ENCODE measurements at regions not wholly inside any gene's neighbourhood (a gene's known extent, or its start where the extent isn't known, plus 50 kb on each side); places are given as distances from the start of the nearest gene placed in this dataset.

- Histone ChIP-seq H3K36me3 (ENCODE audit: control insufficient read depth in 4 of 4, insufficient read depth in 4 of 4, low read length in 3 of 4) (no peaks in the 10 kb centered on the region), H3K4me3 (ENCODE audit: control insufficient read depth in 1 of 7, extremely low read depth in 1 of 7, insufficient read depth in 4 of 7, low read depth in 2 of 7, low read length in 6 of 7) (no peak overlapping the region), H3K27ac (ENCODE audit: insufficient read depth in 1 of 2, low read depth in 1 of 2, low read length in 2 of 2, poor library complexity in 1 of 2, severe bottlenecking in 2 of 2) (no peak overlapping the region), H3K4me1 (ENCODE audit: control extremely low read depth in 1 of 4, control insufficient read depth in 4 of 4, insufficient read depth in 4 of 4, low read length in 3 of 4) (peaks cover 0 to 13% (median 2%) of the 10 kb centered on the region in 4 experiments), H3K27me3 (replicated peaks in 2 of 5; ENCODE audit: control insufficient read depth in 4 of 5, insufficient read depth in 5 of 5, low read length in 4 of 5) (peaks cover 0 to 2% (median 0%) of the 10 kb centered on the region in 5 experiments), H3K9me3 (ENCODE audit: control extremely low read depth in 1 of 5, control insufficient read depth in 4 of 5, insufficient read depth in 2 of 5, low read depth in 1 of 5, low read length in 4 of 5) (no peaks in the 10 kb centered on the region)
- CTCF ChIA-PET: interaction anchor here (1.0 to 7.1 kb wide), 5 partner anchors 10 to 228 kb away, joined by 3 to 44 read pairs (median 3); no protein-coding TSS in a partner anchor
- POLR2A ChIA-PET: no interaction called here
- no peak for DNase-seq
- 94% methylated on average over 6 of the region's 6 CpGs for WGBS (ENCODE audit: insufficient coverage)
Measured at GRCh38 chr2:121129692-121130091, 155.3 kb downstream of the TFCP2L1 start.

- Histone ChIP-seq H3K27ac (ENCODE audit: insufficient read depth in 1 of 2, low read depth in 1 of 2, low read length in 2 of 2, poor library complexity in 1 of 2, severe bottlenecking in 2 of 2) (no peak overlapping the region), H3K9me3 (ENCODE audit: control extremely low read depth in 1 of 5, control insufficient read depth in 4 of 5, insufficient read depth in 2 of 5, low read depth in 1 of 5, low read length in 4 of 5) (no peaks in the 10 kb centered on the region), H3K4me3 (ENCODE audit: control insufficient read depth in 1 of 7, extremely low read depth in 1 of 7, insufficient read depth in 4 of 7, low read depth in 2 of 7, low read length in 6 of 7) (no peak overlapping the region), H3K4me1 (ENCODE audit: control extremely low read depth in 1 of 4, control insufficient read depth in 4 of 4, insufficient read depth in 4 of 4, low read length in 3 of 4) (peaks cover 0 to 13% (median 2%) of the 10 kb centered on the region in 4 experiments), H3K36me3 (ENCODE audit: control insufficient read depth in 4 of 4, insufficient read depth in 4 of 4, low read length in 3 of 4) (no peaks in the 10 kb centered on the region), H3K27me3 (replicated peaks in 2 of 5; ENCODE audit: control insufficient read depth in 4 of 5, insufficient read depth in 5 of 5, low read length in 4 of 5) (peaks cover 0 to 2% (median 0%) of the 10 kb centered on the region in 5 experiments)
- CTCF ChIA-PET: interaction anchor here (0.9 to 7.1 kb wide), 4 partner anchors 12 to 225 kb away, joined by 3 to 44 read pairs (median 3); no protein-coding TSS in a partner anchor
- DNase-seq: no peak
- POLR2A ChIA-PET: no interaction called here
- no CpG with 5 or more reads among the region's 4 CpGs for WGBS (ENCODE audit: insufficient coverage)
Measured at GRCh38 chr2:121130301-121130850, 154.6 kb downstream of the TFCP2L1 start.

- CTCF ChIA-PET: interaction anchor here (0.9 to 7.1 kb wide), 3 partner anchors 11 to 224 kb away, joined by 3 to 44 read pairs (median 3); no protein-coding TSS in a partner anchor
- Histone ChIP-seq H3K4me3 (ENCODE audit: control insufficient read depth in 1 of 7, extremely low read depth in 1 of 7, insufficient read depth in 4 of 7, low read depth in 2 of 7, low read length in 6 of 7) (no peak overlapping the region), H3K27me3 (replicated peaks in 2 of 5; ENCODE audit: control insufficient read depth in 4 of 5, insufficient read depth in 5 of 5, low read length in 4 of 5) (peaks cover 0 to 2% (median 0%) of the 10 kb centered on the region in 5 experiments), H3K4me1 (ENCODE audit: control extremely low read depth in 1 of 4, control insufficient read depth in 4 of 4, insufficient read depth in 4 of 4, low read length in 3 of 4) (peaks cover 0 to 13% (median 2%) of the 10 kb centered on the region in 4 experiments), H3K36me3 (ENCODE audit: control insufficient read depth in 4 of 4, insufficient read depth in 4 of 4, low read length in 3 of 4) (no peaks in the 10 kb centered on the region), H3K9me3 (ENCODE audit: control extremely low read depth in 1 of 5, control insufficient read depth in 4 of 5, insufficient read depth in 2 of 5, low read depth in 1 of 5, low read length in 4 of 5) (peaks cover 0 to 2% (median 0%) of the 10 kb centered on the region in 5 experiments), H3K27ac (ENCODE audit: insufficient read depth in 1 of 2, low read depth in 1 of 2, low read length in 2 of 2, poor library complexity in 1 of 2, severe bottlenecking in 2 of 2) (no peak overlapping the region)
- no peak for DNase-seq
- POLR2A ChIA-PET: no interaction called here
- 81% methylated on average over 6 of the region's 9 CpGs for WGBS (ENCODE audit: insufficient coverage)
Measured at GRCh38 chr2:121131375-121131774, 153.6 kb downstream of the TFCP2L1 start.

GRCh38 chr2:121132054-121132761 lies 152.8 kb downstream of the TFCP2L1 start:
- Histone ChIP-seq H3K27ac (ENCODE audit: insufficient read depth in 1 of 2, low read depth in 1 of 2, low read length in 2 of 2, poor library complexity in 1 of 2, severe bottlenecking in 2 of 2) (no peak overlapping the region), H3K27me3 (replicated peaks in 2 of 5; ENCODE audit: control insufficient read depth in 4 of 5, insufficient read depth in 5 of 5, low read length in 4 of 5) (peaks cover 0 to 2% (median 0%) of the 10 kb centered on the region in 5 experiments), H3K36me3 (ENCODE audit: control insufficient read depth in 4 of 4, insufficient read depth in 4 of 4, low read length in 3 of 4) (no peaks in the 10 kb centered on the region), H3K9me3 (ENCODE audit: control extremely low read depth in 1 of 5, control insufficient read depth in 4 of 5, insufficient read depth in 2 of 5, low read depth in 1 of 5, low read length in 4 of 5) (peaks cover 0 to 3% (median 0%) of the 10 kb centered on the region in 5 experiments), H3K4me3 (ENCODE audit: control insufficient read depth in 1 of 7, extremely low read depth in 1 of 7, insufficient read depth in 4 of 7, low read depth in 2 of 7, low read length in 6 of 7) (no peak overlapping the region), H3K4me1 (ENCODE audit: control extremely low read depth in 1 of 4, control insufficient read depth in 4 of 4, insufficient read depth in 4 of 4, low read length in 3 of 4) (peaks cover 2 to 19% (median 6%) of the 10 kb centered on the region in 4 experiments)
- 95% methylated on average over 10 of the region's 15 CpGs for WGBS (ENCODE audit: insufficient coverage)
- DNase-seq: peak in 1 of 3 donors; percentile 10
- POLR2A ChIA-PET: no interaction called here
- CTCF ChIA-PET: interaction anchor here (7.1 kb wide), 1 partner anchor 223 kb away, joined by 44 read pairs; no protein-coding TSS in a partner anchor

- no peak overlapping the region for H3K4me3 ChIP-seq (ENCODE audit: control insufficient read depth in 1 of 7, extremely low read depth in 1 of 7, insufficient read depth in 4 of 7, low read depth in 2 of 7, low read length in 6 of 7)
- DNase-seq: peak in 1 of 3 donors; percentile 30
- ChIA-PET CTCF (interaction anchor here (7.1 kb wide), 1 partner anchor 223 kb away, joined by 44 read pairs; no protein-coding TSS in a partner anchor), POLR2A (no interaction called here)
- WGBS (ENCODE audit: insufficient coverage): 21% methylated on average over 4 of the region's 6 CpGs
- no peaks in the 10 kb centered on the region for H3K36me3 ChIP-seq (ENCODE audit: control insufficient read depth in 4 of 4, insufficient read depth in 4 of 4, low read length in 3 of 4)
- H3K27ac ChIP-seq (ENCODE audit: insufficient read depth in 1 of 2, low read depth in 1 of 2, low read length in 2 of 2, poor library complexity in 1 of 2, severe bottlenecking in 2 of 2): no peak overlapping the region
- peaks cover 3 to 24% (median 7%) of the 10 kb centered on the region in 4 experiments for H3K4me1 ChIP-seq (ENCODE audit: control extremely low read depth in 1 of 4, control insufficient read depth in 4 of 4, insufficient read depth in 4 of 4, low read length in 3 of 4)
- H3K9me3 ChIP-seq (ENCODE audit: control extremely low read depth in 1 of 5, control insufficient read depth in 4 of 5, insufficient read depth in 2 of 5, low read depth in 1 of 5, low read length in 4 of 5): peaks cover 0 to 3% (median 0%) of the 10 kb centered on the region in 5 experiments
- peaks cover 0 to 2% (median 0%) of the 10 kb centered on the region in 5 experiments for H3K27me3 ChIP-seq (replicated peaks in 2 of 5; ENCODE audit: control insufficient read depth in 4 of 5, insufficient read depth in 5 of 5, low read length in 4 of 5)
Measured at GRCh38 chr2:121132762-121133107, 152.3 kb downstream of the TFCP2L1 start.

- Histone ChIP-seq H3K4me3 (ENCODE audit: control insufficient read depth in 1 of 7, extremely low read depth in 1 of 7, insufficient read depth in 4 of 7, low read depth in 2 of 7, low read length in 6 of 7) (no peak overlapping the region), H3K36me3 (ENCODE audit: control insufficient read depth in 4 of 4, insufficient read depth in 4 of 4, low read length in 3 of 4) (no peaks in the 10 kb centered on the region), H3K9me3 (ENCODE audit: control extremely low read depth in 1 of 5, control insufficient read depth in 4 of 5, insufficient read depth in 2 of 5, low read depth in 1 of 5, low read length in 4 of 5) (peaks cover 0 to 3% (median 0%) of the 10 kb centered on the region in 5 experiments), H3K4me1 (ENCODE audit: control extremely low read depth in 1 of 4, control insufficient read depth in 4 of 4, insufficient read depth in 4 of 4, low read length in 3 of 4) (peaks cover 3 to 26% (median 7%) of the 10 kb centered on the region in 4 experiments), H3K27me3 (replicated peaks in 2 of 5; ENCODE audit: control insufficient read depth in 4 of 5, insufficient read depth in 5 of 5, low read length in 4 of 5) (no peaks in the 10 kb centered on the region), H3K27ac (ENCODE audit: insufficient read depth in 1 of 2, low read depth in 1 of 2, low read length in 2 of 2, poor library complexity in 1 of 2, severe bottlenecking in 2 of 2) (no peak overlapping the region)
- ChIA-PET POLR2A (interaction anchor here (0.6 kb wide), 1 partner anchor 181 kb away, joined by 4 read pairs; no protein-coding TSS in a partner anchor), CTCF (interaction anchor here (7.1 kb wide), 1 partner anchor 222 kb away, joined by 44 read pairs; no protein-coding TSS in a partner anchor)
- 83% methylated on average over 13 of the region's 13 CpGs for WGBS (ENCODE audit: insufficient coverage)
- peak in 1 of 3 donors; percentile 33 for DNase-seq
Measured at GRCh38 chr2:121133551-121134319, 151.3 kb downstream of the TFCP2L1 start.
